Mononuclear cell (primary cell): ENCODE measurements at regions not wholly inside any gene's neighbourhood (a gene's known extent, or its start where the extent isn't known, plus 50 kb on each side); places are given as distances from the start of the nearest gene placed in this dataset.
"Not testable (repeated sequence)": the region's sequence is repeated elsewhere in the genome, so short reads cannot be mapped to it uniquely, and the experiment has no call there.

ENCODE experiments used
- H3K27me3 ChIP-seq: 2 replicates; pipeline ENCODE4 v1.6.0; 2011; ENCODE audit warnings: low read length, control low read depth; ENCODE audit not compliant: insufficient read depth
- H3K4me1 ChIP-seq: 2 replicates; pipeline ENCODE4 v1.5.1; 2011; ENCODE audit warnings: mild to moderate bottlenecking, low read length, control low read depth; ENCODE audit not compliant: insufficient read depth
- H3K4me3 ChIP-seq: 2 replicates; pipeline ENCODE4 v1.5.1; 2011; ENCODE audit warnings: mild to moderate bottlenecking, low read length, moderate library complexity
- H3K9me3 ChIP-seq: 2 replicates; pipeline ENCODE4 v1.5.1; 2011; ENCODE audit warnings: low read depth, mild to moderate bottlenecking, control low read depth, low read length

- Histone ChIP-seq H3K27me3 (no peaks in the 10 kb centered on the region), H3K4me1 (no peaks in the 10 kb centered on the region), H3K4me3 (no peak overlapping the region), H3K9me3 (no peaks in the 10 kb centered on the region)
Measured at GRCh38 chr1:217040711-217041455, 317.7 kb upstream of the ESRRG start.

GRCh38 chr1:217039926-217040325, 316.7 kb upstream of the ESRRG start:
- no peak overlapping the region for H3K4me3 ChIP-seq
- H3K4me1 ChIP-seq = no peaks in the 10 kb centered on the region
- H3K27me3 ChIP-seq = no peaks in the 10 kb centered on the region
- H3K9me3 ChIP-seq = no peaks in the 10 kb centered on the region

- not testable (repeated sequence) for H3K9me3 ChIP-seq, H3K4me1 ChIP-seq, H3K4me3 ChIP-seq, H3K27me3 ChIP-seq
Measured at GRCh38 chr1:217039139-217039538, 315.9 kb upstream of the ESRRG start.

- H3K4me1 ChIP-seq = no peaks in the 10 kb centered on the region
- no peaks in the 10 kb centered on the region for H3K27me3 ChIP-seq
- no peak overlapping the region for H3K4me3 ChIP-seq
- no peaks in the 10 kb centered on the region for H3K9me3 ChIP-seq
Measured at GRCh38 chr1:217036757-217037156, 313.5 kb upstream of the ESRRG start.

- H3K9me3 ChIP-seq = no peaks in the 10 kb centered on the region
- no peaks in the 10 kb centered on the region for H3K4me1 ChIP-seq
- H3K27me3 ChIP-seq = no peaks in the 10 kb centered on the region
- no peak overlapping the region for H3K4me3 ChIP-seq
Measured at GRCh38 chr1:217032715-217033367, 309.6 kb upstream of the ESRRG start.

- Histone ChIP-seq H3K4me3 (no peak overlapping the region), H3K9me3 (no peaks in the 10 kb centered on the region), H3K27me3 (no peaks in the 10 kb centered on the region), H3K4me1 (no peaks in the 10 kb centered on the region)
Measured at GRCh38 chr1:217029281-217030157, 306.3 kb upstream of the ESRRG start.

GRCh38 chr1:217027403-217028080, 304.3 kb upstream of the ESRRG start:
- Histone ChIP-seq H3K27me3 (no peaks in the 10 kb centered on the region), H3K9me3 (no peaks in the 10 kb centered on the region), H3K4me1 (no peaks in the 10 kb centered on the region), H3K4me3 (no peak overlapping the region)

GRCh38 chr1:217026531-217026930, 303.3 kb upstream of the ESRRG start:
- Histone ChIP-seq H3K4me1 (no peaks in the 10 kb centered on the region), H3K4me3 (no peak overlapping the region), H3K27me3 (no peaks in the 10 kb centered on the region)

GRCh38 chr1:217025381-217025780, 302.2 kb upstream of the ESRRG start:
- Histone ChIP-seq H3K9me3 (no peaks in the 10 kb centered on the region), H3K4me3 (no peak overlapping the region), H3K4me1 (no peaks in the 10 kb centered on the region), H3K27me3 (no peaks in the 10 kb centered on the region)

More at GRCh38 chr1:217026531-217026930, 303.3 kb upstream of the ESRRG start:
- H3K9me3 ChIP-seq = no peaks in the 10 kb centered on the region

GRCh38 chr1:217024911-217025310, 301.7 kb upstream of the ESRRG start:
- H3K4me1 ChIP-seq = no peaks in the 10 kb centered on the region
- H3K4me3 ChIP-seq = no peak overlapping the region
- no peaks in the 10 kb centered on the region for H3K27me3 ChIP-seq
- no peaks in the 10 kb centered on the region for H3K9me3 ChIP-seq

- Histone ChIP-seq H3K4me1 (no peaks in the 10 kb centered on the region), H3K4me3 (no peak overlapping the region), H3K27me3 (no peaks in the 10 kb centered on the region), H3K9me3 (no peaks in the 10 kb centered on the region)
Measured at GRCh38 chr1:217021956-217022355, 298.7 kb upstream of the ESRRG start.

GRCh38 chr1:217021400-217021799, 298.2 kb upstream of the ESRRG start:
- Histone ChIP-seq H3K4me1 (no peaks in the 10 kb centered on the region), H3K4me3 (no peak overlapping the region), H3K27me3 (no peaks in the 10 kb centered on the region), H3K9me3 (no peaks in the 10 kb centered on the region)

- H3K27me3 ChIP-seq = no peaks in the 10 kb centered on the region
Measured at GRCh38 chr1:217019475-217019874, 296.2 kb upstream of the ESRRG start.

GRCh38 chr1:217018648-217019047, 295.4 kb upstream of the ESRRG start:
- Histone ChIP-seq H3K4me1 (no peaks in the 10 kb centered on the region), H3K27me3 (no peaks in the 10 kb centered on the region), H3K4me3 (no peak overlapping the region), H3K9me3 (no peaks in the 10 kb centered on the region)

More at GRCh38 chr1:217019475-217019874, 296.2 kb upstream of the ESRRG start:
- Histone ChIP-seq H3K4me1 (no peaks in the 10 kb centered on the region), H3K9me3 (no peaks in the 10 kb centered on the region), H3K4me3 (no peak overlapping the region)

GRCh38 chr1:217017165-217017564, 293.9 kb upstream of the ESRRG start:
- Histone ChIP-seq H3K4me1 (no peaks in the 10 kb centered on the region), H3K4me3 (no peak overlapping the region), H3K27me3 (no peaks in the 10 kb centered on the region), H3K9me3 (no peaks in the 10 kb centered on the region)
